ENCODE measurements at regions not wholly inside any gene's neighbourhood (a gene's known extent, or its start where the extent isn't known, plus 50 kb on each side); places are given as distances from the start of the nearest gene placed in this dataset.

- H3K27ac Mint-ChIP-seq = no peak overlapping the region
- POLR2A ChIA-PET = no interaction called here
These were observed 403.5 kb downstream of the DMRT2 start for GRCh38 chr9:1453636-1454035.

GRCh38 chr9:1454211-1454610 is 404.1 kb downstream of the DMRT2 start:
- POLR2A ChIA-PET = no interaction called here
- no peaks in the 10 kb centered on the region for H3K9me3 Mint-ChIP-seq
- CTCF ChIA-PET = no interaction called here
- no peak overlapping the region for H3K4me3 Mint-ChIP-seq
- no peak for DNase-seq
- H3K36me3 Mint-ChIP-seq (ENCODE audit: low read depth) = no peaks in the 10 kb centered on the region
- no peaks in the 10 kb centered on the region for H3K4me1 Mint-ChIP-seq
- H3K27ac Mint-ChIP-seq = no peak overlapping the region
- peaks cover 3% of the 10 kb centered on the region for H3K27me3 Mint-ChIP-seq

More at GRCh38 chr9:1453636-1454035, 403.5 kb downstream of the DMRT2 start:
- Mint-ChIP-seq H3K36me3 (ENCODE audit: low read depth) (no peaks in the 10 kb centered on the region), H3K4me3 (no peak overlapping the region), H3K27me3 (peaks cover 3% of the 10 kb centered on the region), H3K4me1 (no peaks in the 10 kb centered on the region), H3K9me3 (no peaks in the 10 kb centered on the region)
- CTCF ChIA-PET = no interaction called here
- no peak for DNase-seq

DNA sequence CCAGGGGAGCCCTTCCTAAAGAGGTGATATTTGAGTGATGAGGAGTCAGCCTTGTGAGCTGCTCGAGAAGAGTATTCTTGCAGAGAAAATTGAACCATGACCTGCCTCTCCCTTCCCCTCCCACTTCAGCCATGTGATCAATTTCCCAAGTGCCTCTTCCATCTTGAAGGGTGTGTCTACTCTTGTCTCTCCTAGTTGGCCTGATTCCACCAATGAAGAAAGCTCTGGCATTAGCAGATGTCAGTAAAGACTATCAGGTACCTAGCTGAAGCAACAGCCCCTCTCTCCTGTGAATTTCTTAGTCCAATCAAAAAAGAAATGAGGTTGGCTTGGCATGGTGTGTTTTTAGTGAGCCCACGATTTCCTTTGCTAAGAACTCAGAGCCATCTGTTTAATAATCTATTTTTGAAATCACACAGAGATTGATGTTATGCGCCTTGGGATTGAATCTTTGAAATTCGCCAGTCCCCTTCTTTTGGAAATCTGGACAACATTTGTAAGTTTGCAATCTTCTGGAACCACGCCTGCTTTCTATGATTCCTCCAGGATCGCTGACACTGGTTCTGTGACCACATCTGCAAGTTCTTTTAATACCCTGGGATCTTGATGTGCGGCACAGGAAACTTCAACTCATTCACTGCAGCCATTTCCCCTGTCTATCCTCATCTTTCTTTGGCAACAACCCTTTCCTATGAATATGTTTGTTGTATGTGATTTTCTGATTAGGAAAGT is 404.6 kb downstream of the DMRT2 start:
- no peak overlapping the region for H3K27ac Mint-ChIP-seq
- peaks cover 3% of the 10 kb centered on the region for H3K27me3 Mint-ChIP-seq
- ChIA-PET CTCF (no interaction called here), POLR2A (no interaction called here)
- H3K36me3 Mint-ChIP-seq (ENCODE audit: low read depth) = no peaks in the 10 kb centered on the region
- H3K4me1 Mint-ChIP-seq = no peaks in the 10 kb centered on the region
- H3K4me3 Mint-ChIP-seq = no peak overlapping the region
- no peaks in the 10 kb centered on the region for H3K9me3 Mint-ChIP-seq
- DNase-seq = no peak

DNA sequence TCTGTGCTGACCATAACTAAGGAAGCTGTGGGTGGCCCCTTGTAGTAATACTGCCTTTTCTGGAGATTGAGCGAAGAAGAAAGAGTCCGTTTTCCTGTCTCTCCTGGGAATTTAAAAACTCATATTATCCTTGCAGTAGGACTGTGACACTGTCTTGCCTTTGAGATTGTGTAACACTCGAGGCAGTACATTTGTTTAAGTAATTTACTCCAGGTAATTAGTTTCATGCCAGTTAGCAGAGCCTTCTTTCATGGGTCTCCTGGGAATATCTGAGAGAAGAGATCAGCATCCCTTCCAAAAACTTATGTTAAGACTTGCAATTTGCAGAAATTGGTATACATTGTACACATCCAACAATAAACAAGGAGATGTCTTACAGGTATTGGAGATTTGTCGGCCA is 405.6 kb downstream of the DMRT2 start:
- CTCF ChIA-PET = interaction anchor here (1.5 kb wide), 1 partner anchor 15 kb away, joined by 3 read pairs; no protein-coding TSS in a partner anchor
- DNase-seq = no peak
- H3K9me3 Mint-ChIP-seq = no peaks in the 10 kb centered on the region
- H3K27ac Mint-ChIP-seq = no peak overlapping the region
- H3K4me1 Mint-ChIP-seq = no peaks in the 10 kb centered on the region
- POLR2A ChIA-PET = no interaction called here
- no peak overlapping the region for H3K4me3 Mint-ChIP-seq
- no peaks in the 10 kb centered on the region for H3K36me3 Mint-ChIP-seq (ENCODE audit: low read depth)
- peaks cover 3% of the 10 kb centered on the region for H3K27me3 Mint-ChIP-seq

GRCh38 chr9:1456301-1457024 is 406.3 kb downstream of the DMRT2 start:
- ChIA-PET POLR2A (no interaction called here), CTCF (interaction anchor here (1.5 kb wide), 1 partner anchor 16 kb away, joined by 3 read pairs; no protein-coding TSS in a partner anchor)
- no peaks in the 10 kb centered on the region for H3K36me3 Mint-ChIP-seq (ENCODE audit: low read depth)
- H3K27ac Mint-ChIP-seq = no peak overlapping the region
- DNase-seq = no peak
- no peaks in the 10 kb centered on the region for H3K4me1 Mint-ChIP-seq
- H3K4me3 Mint-ChIP-seq = no peak overlapping the region
- H3K9me3 Mint-ChIP-seq = no peaks in the 10 kb centered on the region
- H3K27me3 Mint-ChIP-seq = peaks cover 3% of the 10 kb centered on the region

GRCh38 chr9:1457460-1457859 is 407.3 kb downstream of the DMRT2 start:
- no peaks in the 10 kb centered on the region for H3K9me3 Mint-ChIP-seq
- no peak overlapping the region for H3K4me3 Mint-ChIP-seq
- H3K4me1 Mint-ChIP-seq = no peaks in the 10 kb centered on the region
- ChIA-PET CTCF (no interaction called here), POLR2A (no interaction called here)
- no peaks in the 10 kb centered on the region for H3K36me3 Mint-ChIP-seq (ENCODE audit: low read depth)
- DNase-seq = no peak
- H3K27me3 Mint-ChIP-seq = no peaks in the 10 kb centered on the region
- H3K27ac Mint-ChIP-seq = no peak overlapping the region

- no peak for DNase-seq
- ChIA-PET CTCF (interaction anchor here (0.6 kb wide), 1 partner anchor 1265 kb away, joined by 5 read pairs; no protein-coding TSS in a partner anchor), POLR2A (no interaction called here)
- H3K36me3 Mint-ChIP-seq (ENCODE audit: low read depth) = no peaks in the 10 kb centered on the region
- no peak overlapping the region for H3K27ac Mint-ChIP-seq
- H3K27me3 Mint-ChIP-seq = no peaks in the 10 kb centered on the region
- H3K4me1 Mint-ChIP-seq = no peaks in the 10 kb centered on the region
- no peaks in the 10 kb centered on the region for H3K9me3 Mint-ChIP-seq
- H3K4me3 Mint-ChIP-seq = no peak overlapping the region
These were observed 408.3 kb downstream of the DMRT2 start for GRCh38 chr9:1458503-1458902.

DNA sequence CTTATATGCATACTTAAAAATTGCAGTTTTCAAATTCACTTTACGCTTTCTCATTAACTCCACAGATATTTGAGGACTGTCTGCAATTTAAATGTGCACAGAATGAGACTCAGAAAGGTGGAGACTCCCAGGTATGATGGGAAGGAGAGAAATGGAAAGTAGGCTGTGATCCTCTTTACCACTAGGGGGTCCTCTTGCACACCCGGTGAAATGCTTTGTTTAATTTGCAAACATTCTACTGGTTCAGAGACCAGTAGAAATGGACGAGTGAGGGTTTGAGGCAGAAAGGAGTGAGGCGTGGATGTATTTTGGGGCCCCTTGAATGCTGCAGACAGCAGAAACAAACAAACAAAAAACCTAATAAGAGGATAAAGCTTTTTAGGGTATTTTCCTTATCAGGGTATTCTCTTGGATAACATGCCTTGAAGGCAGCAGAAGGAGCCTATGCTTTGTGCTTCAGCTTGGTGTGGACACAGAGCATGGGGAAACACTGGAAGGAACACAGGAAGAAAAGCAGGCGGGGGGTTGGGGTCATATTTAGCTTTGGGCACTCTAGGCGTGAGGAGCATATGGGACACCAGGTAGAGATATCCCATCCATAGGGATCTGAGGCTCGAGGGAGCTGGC is 410.1 kb downstream of the DMRT2 start:
- Mint-ChIP-seq H3K9me3 (no peaks in the 10 kb centered on the region), H3K36me3 (ENCODE audit: low read depth) (no peaks in the 10 kb centered on the region), H3K27ac (no peak overlapping the region), H3K27me3 (no peaks in the 10 kb centered on the region), H3K4me1 (no peaks in the 10 kb centered on the region), H3K4me3 (no peak overlapping the region)
- ChIA-PET CTCF (interaction anchor here (0.8 kb wide), 1 partner anchor 272 kb away, joined by 3 read pairs; no protein-coding TSS in a partner anchor), POLR2A (no interaction called here)
- DNase-seq = no peak

GRCh38 chr9:1461812-1462211 is 411.7 kb downstream of the DMRT2 start:
- POLR2A ChIA-PET = no interaction called here
- no peaks in the 10 kb centered on the region for H3K9me3 Mint-ChIP-seq
- H3K4me3 Mint-ChIP-seq = no peak overlapping the region
- no peaks in the 10 kb centered on the region for H3K27me3 Mint-ChIP-seq
- no peak for DNase-seq
- H3K36me3 Mint-ChIP-seq (ENCODE audit: low read depth) = no peaks in the 10 kb centered on the region
- CTCF ChIA-PET = no interaction called here
- H3K4me1 Mint-ChIP-seq = no peaks in the 10 kb centered on the region
- H3K27ac Mint-ChIP-seq = no peak overlapping the region

- no peak for DNase-seq
- H3K27me3 Mint-ChIP-seq = no peaks in the 10 kb centered on the region
- no peak overlapping the region for H3K27ac Mint-ChIP-seq
- ChIA-PET POLR2A (no interaction called here), CTCF (no interaction called here)
- no peak overlapping the region for H3K4me3 Mint-ChIP-seq
- no peaks in the 10 kb centered on the region for H3K4me1 Mint-ChIP-seq
- H3K9me3 Mint-ChIP-seq = no peaks in the 10 kb centered on the region
- H3K36me3 Mint-ChIP-seq (ENCODE audit: low read depth) = no peaks in the 10 kb centered on the region
These were observed 412.6 kb downstream of the DMRT2 start for GRCh38 chr9:1462626-1463308.

DNA sequence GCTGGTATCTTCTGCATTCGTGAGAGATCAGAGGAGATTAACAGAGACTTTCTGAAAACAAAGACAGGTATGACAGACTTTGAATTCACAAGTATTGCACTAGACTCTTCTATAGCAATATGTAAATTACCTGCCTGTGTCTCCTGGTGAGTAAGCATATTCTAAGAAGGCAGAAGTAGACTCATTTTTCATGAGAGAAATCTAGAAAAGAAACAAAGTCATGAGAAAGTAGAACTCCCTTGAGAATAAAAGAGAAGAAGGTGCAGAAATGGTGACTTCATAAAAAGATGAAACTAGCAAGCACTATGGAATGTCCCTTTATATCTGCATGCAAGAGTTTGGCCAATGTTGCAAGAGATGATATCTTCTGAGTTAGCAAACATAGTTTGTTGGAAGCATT is 419.8 kb downstream of the DMRT2 start:
- POLR2A ChIA-PET = no interaction called here

DNA sequence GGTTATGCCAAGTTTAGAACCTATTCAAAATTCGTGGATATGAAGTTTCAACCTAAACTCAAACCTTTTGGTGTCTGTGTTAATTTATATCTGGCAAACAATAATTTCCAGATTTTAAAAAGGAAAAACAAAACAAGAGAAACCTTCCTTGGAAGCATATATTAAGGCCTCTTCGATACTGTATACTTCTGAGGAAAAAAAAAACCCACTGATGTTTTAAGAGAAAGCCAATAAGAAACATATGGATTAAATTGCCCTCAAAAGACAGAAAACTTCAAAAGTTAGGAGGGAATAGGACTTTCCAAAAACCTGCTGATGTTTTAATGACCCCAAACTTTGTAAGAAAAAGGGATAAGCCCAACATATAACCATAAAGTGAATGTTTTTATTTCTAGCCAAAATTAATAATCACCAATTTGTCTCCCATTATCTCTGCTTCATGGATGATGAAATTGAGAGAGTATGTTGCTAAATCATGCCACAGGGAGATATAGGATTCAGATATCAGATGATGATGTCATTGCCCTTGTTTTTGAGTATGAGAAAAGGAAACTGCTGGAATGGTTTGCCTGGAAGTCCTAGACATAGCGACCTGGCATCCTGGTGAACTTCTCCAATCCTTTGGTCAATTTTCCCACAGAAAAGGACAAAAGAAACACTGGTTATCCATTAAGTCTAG is 423.9 kb downstream of the DMRT2 start:
- no peaks in the 10 kb centered on the region for H3K36me3 Mint-ChIP-seq (ENCODE audit: low read depth)
- H3K27me3 Mint-ChIP-seq = no peaks in the 10 kb centered on the region
- H3K4me3 Mint-ChIP-seq = no peak overlapping the region
- POLR2A ChIA-PET = no interaction called here
- DNase-seq = no peak
- peaks cover 4% of the 10 kb centered on the region for H3K4me1 Mint-ChIP-seq
- CTCF ChIA-PET = no interaction called here
- peaks cover 3% of the 10 kb centered on the region for H3K9me3 Mint-ChIP-seq
- H3K27ac Mint-ChIP-seq = no peak overlapping the region

More for the DNA sequence above, 419.8 kb downstream of the DMRT2 start:
- no peaks in the 10 kb centered on the region for H3K27me3 Mint-ChIP-seq
- peaks cover 4% of the 10 kb centered on the region for H3K4me1 Mint-ChIP-seq
- CTCF ChIA-PET = no interaction called here
- H3K4me3 Mint-ChIP-seq = no peak overlapping the region
- no peak for DNase-seq
- H3K27ac Mint-ChIP-seq = no peak overlapping the region
- H3K36me3 Mint-ChIP-seq (ENCODE audit: low read depth) = no peaks in the 10 kb centered on the region
- H3K9me3 Mint-ChIP-seq = no peaks in the 10 kb centered on the region

- ChIA-PET POLR2A (no interaction called here), CTCF (no interaction called here)
- no peak for DNase-seq
- H3K36me3 Mint-ChIP-seq (ENCODE audit: low read depth) = no peaks in the 10 kb centered on the region
- H3K27me3 Mint-ChIP-seq = no peaks in the 10 kb centered on the region
- peaks cover 3% of the 10 kb centered on the region for H3K9me3 Mint-ChIP-seq
- H3K27ac Mint-ChIP-seq = no peak overlapping the region
- H3K4me3 Mint-ChIP-seq = no peak overlapping the region
- H3K4me1 Mint-ChIP-seq = peaks cover 4% of the 10 kb centered on the region
These were observed 424.5 kb downstream of the DMRT2 start for GRCh38 chr9:1474671-1475070.

All from activated CD4-positive, alpha-beta memory T cell treated with anti-CD3 and anti-CD28 coated beads, Interleukin-2, amount 10 ng/mL, durations not matched to agents 7 days and 5 days (primary cell).